Stimulated activated CD8-positive, alpha-beta memory T cell treated with anti-CD3 and anti-CD28 coated beads, Interleukin-4, amount 100 ng/mL, for 48 hours (primary cell): ENCODE measurements at regions not wholly inside any gene's neighbourhood (a gene's known extent, or its start where the extent isn't known, plus 50 kb on each side); places are given as distances from the start of the nearest gene placed in this dataset.

Experiments used
- DNase-seq: peaks from one replicate; pipeline ENCODE4 v3.0.0-alpha.2; 2020

DNA sequence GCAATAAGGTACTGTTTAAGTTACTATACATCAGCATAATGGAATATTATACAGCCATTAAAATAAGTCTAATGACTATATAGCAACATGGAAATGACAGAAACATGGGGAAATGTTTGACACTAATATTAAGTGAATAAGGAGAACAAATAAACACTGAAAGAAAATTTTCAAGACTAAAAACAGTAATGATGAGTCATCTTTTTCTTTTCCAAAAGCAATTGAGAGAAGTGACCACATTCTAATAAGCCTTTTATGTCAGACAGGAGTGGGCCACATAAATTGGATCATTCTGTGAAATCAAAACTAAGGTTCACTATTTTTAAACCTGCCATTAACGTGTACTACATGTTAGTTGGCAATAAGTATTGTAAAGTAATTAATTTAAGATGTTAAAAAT lies 187.5 kb downstream of the AHR start:
- DNase-seq: no peak

GRCh38 chr7:17486835-17487234 lies 188.4 kb downstream of the AHR start:
- no peak for DNase-seq

DNA sequence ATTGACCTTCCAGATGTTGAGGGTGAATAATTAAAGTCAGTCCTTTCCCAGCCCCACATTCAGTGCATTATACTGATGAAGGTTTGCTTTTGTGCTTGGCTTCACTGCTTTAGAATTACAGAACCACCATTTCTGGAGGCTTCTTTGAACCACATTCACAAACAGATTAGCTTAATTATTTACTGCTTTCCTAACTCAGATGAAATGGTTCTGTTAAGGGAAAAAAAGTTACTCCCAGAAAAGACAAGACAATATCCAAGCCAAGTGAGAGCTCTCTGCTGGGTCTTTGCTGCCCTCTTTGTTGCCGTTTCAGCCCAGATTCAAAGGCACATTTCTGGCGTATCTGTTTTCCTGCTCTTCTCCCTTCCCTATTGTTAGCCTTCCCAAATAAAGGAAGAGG lies 188.9 kb downstream of the AHR start:
- no peak for DNase-seq

GRCh38 chr7:17488829-17489228 lies 190.4 kb downstream of the AHR start:
- no peak for DNase-seq

DNA sequence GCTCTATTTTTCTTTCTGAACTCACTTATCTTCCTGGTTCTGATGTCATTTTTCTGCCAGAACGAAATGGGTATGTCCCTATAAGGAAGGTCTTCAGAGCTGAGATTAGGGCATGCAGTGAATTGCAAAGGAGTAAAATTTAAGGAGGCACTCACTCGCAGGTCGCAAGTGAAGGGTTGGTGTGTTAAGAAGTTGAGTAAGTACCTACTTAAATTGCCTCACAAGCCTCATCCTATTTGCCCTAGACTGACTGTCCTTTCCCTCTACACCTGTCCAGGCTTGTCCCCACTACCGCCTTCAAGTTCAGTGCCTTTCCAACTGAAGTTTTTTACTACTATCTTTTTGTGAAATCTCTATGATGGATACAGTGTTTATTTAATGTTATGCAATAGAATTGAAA lies 191.5 kb downstream of the AHR start:
- DNase-seq: no peak

- DNase-seq: no peak
Observed at GRCh38 chr7:17490825-17491224, 192.4 kb downstream of the AHR start.

DNA sequence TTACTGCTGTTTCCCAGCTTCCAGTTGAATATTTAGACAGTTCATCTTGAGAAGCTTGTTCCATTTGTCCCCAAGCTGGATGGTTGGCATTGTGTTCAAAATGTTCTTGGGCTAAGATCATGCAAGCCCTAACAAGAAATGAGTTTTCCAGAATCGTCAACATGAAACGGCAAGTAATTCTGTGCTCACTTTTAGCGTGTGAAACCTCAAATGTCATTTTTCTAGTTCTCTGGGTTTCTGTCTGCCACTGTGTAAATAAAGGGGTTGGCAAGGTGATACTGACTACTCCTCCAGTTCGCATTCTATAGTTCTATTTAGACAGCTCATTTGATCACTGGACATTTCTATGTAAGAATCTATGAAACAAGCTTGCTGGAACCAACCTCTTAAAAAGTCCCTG lies 194.0 kb downstream of the AHR start:
- no peak for DNase-seq

- no peak for DNase-seq
Observed at GRCh38 chr7:17493446-17493845, 195.0 kb downstream of the AHR start.

- no peak for DNase-seq
Observed at GRCh38 chr7:17495655-17496394, 197.4 kb downstream of the AHR start.

DNA sequence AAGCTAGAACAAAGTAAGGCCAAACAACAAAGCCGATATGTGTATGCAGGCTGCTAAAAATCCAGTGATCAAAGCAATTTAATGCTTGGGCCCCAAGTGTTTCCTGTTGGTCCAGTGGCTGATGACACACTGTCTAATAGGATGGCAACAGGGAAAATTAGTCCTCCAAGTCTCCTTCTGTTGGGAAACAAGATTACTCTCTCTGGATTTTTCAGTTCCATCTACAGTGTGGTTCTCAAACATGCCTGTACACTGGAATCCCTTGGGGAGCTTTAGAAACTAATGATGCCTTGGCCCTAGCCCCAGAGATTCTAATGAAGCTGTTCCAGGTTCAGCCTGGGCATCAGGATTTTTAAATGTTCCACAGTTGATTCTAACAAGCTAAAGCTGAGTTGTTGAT lies 198.7 kb downstream of the AHR start:
- no peak for DNase-seq

DNA sequence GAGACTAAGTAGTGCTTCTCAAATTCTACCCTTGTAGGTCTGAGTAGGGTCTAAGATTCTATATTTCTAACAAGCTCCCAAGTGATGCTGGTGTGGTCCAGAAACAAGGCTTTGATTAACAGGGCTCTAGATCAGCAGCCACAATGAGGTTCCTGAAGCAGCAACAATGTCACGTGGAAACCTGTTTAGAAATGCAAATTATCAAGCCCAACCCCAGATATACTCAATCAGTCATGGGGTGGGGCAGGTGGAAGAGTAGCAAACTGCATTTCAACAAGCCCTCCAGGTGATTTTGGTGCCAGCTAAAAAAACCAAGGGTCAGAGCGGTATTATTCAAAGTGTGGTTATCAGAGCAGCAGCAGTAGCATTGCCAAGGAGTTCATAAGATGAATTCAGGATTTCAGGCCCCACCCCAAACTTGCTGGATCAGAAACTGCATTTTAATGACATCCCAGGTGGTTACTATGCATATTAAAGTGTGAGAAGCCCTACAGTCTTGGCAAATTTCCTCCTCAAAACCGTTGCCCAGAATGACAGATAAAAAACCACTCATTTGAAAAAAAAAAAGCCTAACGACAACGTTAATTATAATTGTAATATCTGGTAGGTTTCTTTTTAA lies 199.2 kb downstream of the AHR start:
- no peak for DNase-seq

- no peak for DNase-seq
Observed at GRCh38 chr7:17498230-17498629, 199.8 kb downstream of the AHR start.

GRCh38 chr7:17500736-17501135 lies 202.3 kb downstream of the AHR start:
- no peak for DNase-seq

DNA sequence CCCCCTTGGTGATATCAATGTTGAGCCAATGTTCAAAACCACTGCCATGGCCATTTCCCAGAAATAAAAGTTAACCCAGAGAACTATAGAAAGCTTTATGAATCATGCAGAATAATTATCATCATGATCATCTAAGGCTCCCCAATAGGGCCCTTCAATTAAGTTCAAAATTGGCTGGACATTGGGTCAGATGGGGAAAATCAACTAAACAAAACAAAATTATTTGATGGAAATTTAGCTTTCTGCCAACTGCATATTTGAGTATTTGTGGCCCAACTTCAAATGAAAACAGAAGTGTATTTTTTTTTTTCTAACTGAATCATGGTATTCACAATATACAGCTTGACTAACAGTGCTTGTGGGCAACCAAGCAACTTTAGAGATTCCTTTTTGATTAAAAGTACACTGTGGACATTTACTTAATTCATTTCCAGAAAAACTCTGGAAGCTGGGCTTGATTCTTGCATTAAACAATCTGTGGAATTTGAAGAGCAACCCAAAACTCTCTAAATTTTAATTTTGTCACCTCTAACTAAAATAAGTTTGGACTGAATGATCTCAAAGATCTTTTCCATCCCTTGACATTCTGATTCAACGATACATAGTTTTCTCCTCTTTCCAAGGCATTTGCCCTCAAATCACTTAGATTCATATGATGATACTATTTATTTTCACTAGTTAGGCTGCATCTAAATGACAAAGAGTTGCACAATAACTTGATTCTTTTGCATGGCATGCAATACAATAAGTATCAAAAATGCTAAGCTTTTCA lies 203.2 kb downstream of the AHR start:
- DNase-seq: no peak

DNA sequence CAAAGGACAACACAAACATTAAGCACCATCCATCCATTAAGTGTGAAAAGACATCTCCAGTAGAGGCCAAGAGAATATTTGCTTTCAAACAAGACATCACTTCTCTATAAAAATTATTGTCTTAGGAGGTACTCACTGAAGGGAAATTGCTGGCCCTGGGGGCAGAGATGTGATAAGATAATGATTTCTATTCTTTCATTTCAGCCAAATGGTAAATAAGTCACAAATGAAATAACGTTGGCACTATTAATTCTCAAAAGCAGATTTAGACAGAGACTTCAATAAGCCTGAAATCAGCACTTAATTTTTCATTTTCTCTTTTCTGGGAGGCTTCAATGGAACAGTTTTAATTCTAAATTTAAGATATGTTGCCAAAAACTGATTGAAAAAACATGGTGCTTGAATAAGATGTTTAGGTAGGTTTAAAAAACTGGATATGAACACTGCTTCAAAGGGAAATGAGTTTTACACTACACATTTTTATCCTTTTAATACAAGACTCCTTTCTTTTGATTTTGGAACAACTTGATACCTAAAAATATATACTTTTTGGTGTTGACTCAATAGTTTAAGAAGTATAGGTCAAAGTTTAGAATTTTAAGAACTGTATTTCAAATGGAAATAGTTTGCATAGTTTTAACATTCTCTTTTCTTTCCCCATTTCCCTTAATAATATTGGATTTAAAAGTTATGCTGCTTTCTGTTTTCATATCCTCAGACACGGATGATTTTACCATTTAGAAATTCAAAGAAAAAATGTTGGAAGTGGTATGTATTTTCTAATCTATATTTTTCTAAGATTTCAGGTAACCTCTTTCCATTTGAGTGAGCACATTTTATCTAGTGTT lies 204.0 kb downstream of the AHR start:
- no peak for DNase-seq

GRCh38 chr7:17506095-17506494 lies 207.6 kb downstream of the AHR start:
- no peak for DNase-seq

GRCh38 chr7:17506596-17506995 lies 208.1 kb downstream of the AHR start:
- DNase-seq: no peak

DNA sequence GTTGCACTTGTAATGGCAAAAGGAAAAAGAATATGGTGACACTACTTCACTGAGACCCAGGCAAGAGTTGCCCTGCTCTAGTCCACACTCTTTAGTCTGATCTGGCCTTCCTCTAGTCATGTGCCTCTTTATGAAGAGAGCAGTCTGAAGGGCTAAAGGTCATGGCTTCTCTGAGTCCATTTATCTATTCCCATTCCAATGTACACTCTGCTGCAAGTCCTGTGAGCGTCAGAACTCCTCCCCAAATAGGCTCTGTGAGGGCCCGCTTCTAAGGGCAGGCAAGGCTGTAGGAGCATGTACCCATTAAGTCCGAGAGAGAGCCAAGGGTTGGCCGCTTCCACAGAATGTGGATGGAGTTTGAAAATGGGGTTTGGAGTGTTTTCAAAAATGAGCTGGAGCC lies 209.3 kb downstream of the AHR start:
- no peak for DNase-seq

DNA sequence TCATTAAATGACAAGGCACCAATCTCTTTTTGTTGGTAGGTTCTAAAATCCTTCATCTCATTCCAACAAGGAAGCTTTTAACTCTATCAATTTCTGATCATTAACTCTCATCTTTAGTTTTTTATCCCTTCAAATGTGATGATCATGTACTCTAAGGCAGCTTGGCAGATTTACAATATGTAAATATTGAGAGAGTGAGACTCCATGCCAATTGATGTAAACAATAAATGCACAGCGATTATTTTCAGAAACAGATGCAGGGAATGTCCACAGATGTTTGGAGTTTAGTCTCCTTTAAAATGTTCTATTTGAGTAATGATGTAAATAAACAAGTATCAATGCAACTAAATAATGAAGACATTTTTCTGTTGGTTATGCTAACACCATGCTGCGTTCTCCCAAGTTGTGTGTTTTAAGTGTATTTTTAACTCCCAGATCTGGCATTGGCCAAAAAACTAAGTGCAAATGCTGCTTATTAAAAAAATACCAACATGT lies 213.8 kb downstream of the AHR start:
- no peak for DNase-seq

- no peak for DNase-seq
Observed at GRCh38 chr7:17516771-17517170, 218.3 kb downstream of the AHR start.

DNA sequence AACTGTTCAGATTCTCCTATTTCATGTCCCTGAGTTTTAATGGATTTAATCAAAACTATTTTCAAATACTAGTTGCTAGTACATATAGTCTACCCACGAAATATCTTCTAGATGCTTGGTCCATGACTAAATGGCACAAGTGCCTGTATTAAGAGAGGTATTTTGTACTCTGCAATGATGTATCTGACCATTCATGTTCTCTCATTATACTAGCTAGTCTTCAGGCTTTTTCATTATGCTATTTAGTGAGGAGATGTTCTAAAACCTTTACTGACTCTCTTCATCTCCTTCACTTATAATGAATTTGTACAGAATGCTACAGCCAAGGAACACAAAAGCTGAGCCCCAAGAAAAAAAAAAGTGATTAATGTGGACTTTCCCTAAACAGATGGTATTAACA lies 222.5 kb downstream of the AHR start:
- no peak for DNase-seq

GRCh38 chr7:17521437-17521836 lies 223.0 kb downstream of the AHR start:
- DNase-seq: no peak
